Memory B cell (primary cell): ENCODE measurements at regions not wholly inside any gene's neighbourhood (a gene's known extent, or its start where the extent isn't known, plus 50 kb on each side); places are given as distances from the start of the nearest gene placed in this dataset.
"Not testable (repeated sequence)": the region's sequence is repeated elsewhere in the genome, so short reads cannot be mapped to it uniquely, and the experiment has no call there.

Experiments
- ATAC-seq: fragments of 150-1000 bp; cut with Tn5 transposase; 2 replicates; pipeline ENCODE4 v1.10.0; 2021; ENCODE audit warnings: low read depth, mild to moderate bottlenecking, moderate library complexity
- DNase-seq, 2 donors: peaks; one replicate each; pipeline ENCODE4 v3.0.0; 2022; ENCODE audit warnings: low spot score in 2 of 2
- H3K27ac Mint-ChIP-seq: one replicate; pipeline ENCODE4 v1.8.0; 2022; ENCODE audit warnings: mild to moderate bottlenecking, moderate library complexity, mixed read lengths
- H3K27me3 Mint-ChIP-seq: one replicate; pipeline ENCODE4 v1.8.0; 2022; ENCODE audit warnings: mixed read lengths
- H3K36me3 Mint-ChIP-seq: one replicate; pipeline ENCODE4 v1.8.0; 2022; ENCODE audit warnings: mild to moderate bottlenecking, mixed read lengths
- H3K4me1 Mint-ChIP-seq: one replicate; pipeline ENCODE4 v1.8.0; 2022; ENCODE audit warnings: mixed read lengths
- H3K4me3 Mint-ChIP-seq: one replicate; pipeline ENCODE4 v1.8.0; 2022; ENCODE audit warnings: mild to moderate bottlenecking, moderate library complexity, mixed read lengths
- H3K9me3 Mint-ChIP-seq: one replicate; pipeline ENCODE4 v1.8.0; 2022; ENCODE audit warnings: mixed read lengths

GRCh38 chr14:87049950-87050349 is 943.0 kb downstream of the GALC start:
- Mint-ChIP-seq H3K27ac (no peak overlapping the region), H3K4me1 (no peaks in the 10 kb centered on the region)

DNA sequence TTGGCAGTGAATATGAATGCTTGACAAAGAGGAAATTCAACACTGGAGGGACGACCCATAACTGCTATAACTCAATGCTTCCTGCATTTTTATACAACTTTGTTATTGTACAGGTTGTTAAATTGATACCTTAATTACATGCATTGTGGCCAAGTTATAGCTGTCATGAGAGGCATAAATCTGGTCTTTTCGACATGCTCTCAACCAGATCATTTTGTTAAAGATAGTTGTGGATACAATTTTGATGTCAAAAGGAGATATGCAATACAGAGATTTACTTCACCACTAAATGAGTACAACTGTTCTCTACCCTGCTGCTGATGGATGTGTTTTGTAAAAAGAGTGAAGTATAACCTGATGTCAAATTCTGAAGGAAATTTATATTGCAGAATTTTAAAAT is 946.0 kb downstream of the GALC start:
- Mint-ChIP-seq H3K9me3 (peaks cover 2% of the 10 kb centered on the region), H3K4me3 (no peak overlapping the region), H3K27ac (no peak overlapping the region), H3K36me3 (no peaks in the 10 kb centered on the region), H3K4me1 (no peaks in the 10 kb centered on the region), H3K27me3 (no peaks in the 10 kb centered on the region)
- ATAC-seq = no peak
- no peak for DNase-seq

More at GRCh38 chr14:87049950-87050349, 943.0 kb downstream of the GALC start:
- Mint-ChIP-seq H3K4me3 (no peak overlapping the region), H3K36me3 (no peaks in the 10 kb centered on the region), H3K9me3 (peaks cover 2% of the 10 kb centered on the region), H3K27me3 (no peaks in the 10 kb centered on the region)
- DNase-seq (no peak), ATAC-seq (no peak)

- Mint-ChIP-seq H3K4me1 (no peaks in the 10 kb centered on the region), H3K9me3 (peaks cover 2% of the 10 kb centered on the region), H3K27ac (no peak overlapping the region), H3K36me3 (no peaks in the 10 kb centered on the region), H3K4me3 (no peak overlapping the region), H3K27me3 (no peaks in the 10 kb centered on the region)
- no peak for DNase-seq
- ATAC-seq = no peak
These were observed 947.0 kb downstream of the GALC start for GRCh38 chr14:87045956-87046355.

GRCh38 chr14:87045246-87045645 is 947.7 kb downstream of the GALC start:
- no peak overlapping the region for H3K27ac Mint-ChIP-seq
- DNase-seq (no peak), ATAC-seq (no peak)
- H3K4me3 Mint-ChIP-seq = no peak overlapping the region
- H3K27me3 Mint-ChIP-seq = no peaks in the 10 kb centered on the region
- H3K36me3 Mint-ChIP-seq = no peaks in the 10 kb centered on the region
- peaks cover 4% of the 10 kb centered on the region for H3K9me3 Mint-ChIP-seq
- no peaks in the 10 kb centered on the region for H3K4me1 Mint-ChIP-seq

DNA sequence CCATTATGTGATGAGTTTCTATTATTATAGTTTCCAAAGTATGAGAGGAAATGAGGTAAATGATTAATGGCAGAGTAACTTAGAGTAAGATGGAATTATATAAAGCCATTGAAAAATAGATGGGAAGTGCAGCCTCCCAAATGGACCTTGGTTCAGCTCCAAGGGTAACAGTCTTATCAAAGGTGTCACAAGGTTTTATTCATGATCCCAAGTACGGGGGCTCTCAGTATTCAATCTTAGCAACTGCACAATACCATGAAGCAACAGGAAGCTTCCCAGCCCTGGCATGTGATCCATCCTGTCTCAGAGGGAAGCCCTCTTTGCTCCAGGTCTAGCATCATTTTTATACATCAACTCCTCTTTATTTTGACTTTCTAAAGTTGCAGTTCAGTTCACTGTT is 948.2 kb downstream of the GALC start:
- no peaks in the 10 kb centered on the region for H3K4me1 Mint-ChIP-seq
- H3K27me3 Mint-ChIP-seq = no peaks in the 10 kb centered on the region
- no peaks in the 10 kb centered on the region for H3K36me3 Mint-ChIP-seq
- H3K27ac Mint-ChIP-seq = no peak overlapping the region
- no peak for DNase-seq
- H3K9me3 Mint-ChIP-seq = peaks cover 4% of the 10 kb centered on the region
- ATAC-seq = no peak
- no peak overlapping the region for H3K4me3 Mint-ChIP-seq

GRCh38 chr14:87043667-87044200 is 949.2 kb downstream of the GALC start:
- no peak for ATAC-seq

GRCh38 chr14:87042354-87042753 is 950.6 kb downstream of the GALC start:
- Mint-ChIP-seq H3K27ac (no peak overlapping the region), H3K27me3 (no peaks in the 10 kb centered on the region), H3K36me3 (no peaks in the 10 kb centered on the region), H3K9me3 (peaks cover 7% of the 10 kb centered on the region), H3K4me3 (no peak overlapping the region), H3K4me1 (no peaks in the 10 kb centered on the region)
- no peak for ATAC-seq
- no peak for DNase-seq

More at GRCh38 chr14:87043667-87044200, 949.2 kb downstream of the GALC start:
- Mint-ChIP-seq H3K27me3 (no peaks in the 10 kb centered on the region), H3K9me3 (peaks cover 4% of the 10 kb centered on the region), H3K4me1 (no peaks in the 10 kb centered on the region), H3K4me3 (no peak overlapping the region), H3K36me3 (no peaks in the 10 kb centered on the region), H3K27ac (no peak overlapping the region)
- no peak for DNase-seq

GRCh38 chr14:87041290-87042020 is 951.5 kb downstream of the GALC start:
- no peaks in the 10 kb centered on the region for H3K4me1 Mint-ChIP-seq
- DNase-seq (no peak), ATAC-seq (no peak)
- H3K27me3 Mint-ChIP-seq = no peaks in the 10 kb centered on the region
- no peak overlapping the region for H3K27ac Mint-ChIP-seq
- H3K36me3 Mint-ChIP-seq = no peaks in the 10 kb centered on the region
- peaks cover 7% of the 10 kb centered on the region for H3K9me3 Mint-ChIP-seq
- no peak overlapping the region for H3K4me3 Mint-ChIP-seq

- Mint-ChIP-seq H3K36me3 (no peaks in the 10 kb centered on the region), H3K4me3 (no peak overlapping the region), H3K9me3 (peaks cover 3% of the 10 kb centered on the region), H3K27me3 (no peaks in the 10 kb centered on the region), H3K27ac (no peak overlapping the region), H3K4me1 (no peaks in the 10 kb centered on the region)
- no peak for ATAC-seq
- DNase-seq = no peak
These were observed 958.3 kb downstream of the GALC start for GRCh38 chr14:87034680-87035079.

DNA sequence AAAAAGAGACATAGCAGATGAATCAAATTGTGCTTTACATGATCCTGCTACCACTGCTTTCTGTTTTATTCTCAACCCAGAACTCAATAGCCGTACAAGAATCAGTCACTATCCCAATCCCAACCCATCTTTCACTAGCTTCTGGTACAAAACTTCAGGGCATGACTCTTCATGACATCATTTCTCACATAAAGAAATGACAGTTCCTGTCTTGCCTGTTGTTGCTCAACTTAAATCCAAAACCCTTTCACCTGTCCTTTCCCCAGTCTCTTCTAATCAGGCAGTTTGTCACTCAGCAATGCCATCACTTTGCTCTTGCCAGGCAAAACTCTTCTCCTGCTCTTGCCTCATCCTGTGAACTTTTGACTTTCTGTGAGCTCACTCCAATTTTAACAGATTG is 962.8 kb downstream of the GALC start:
- ATAC-seq (no peak), DNase-seq (no peak)
- H3K27ac Mint-ChIP-seq = no peak overlapping the region
- H3K4me3 Mint-ChIP-seq = no peak overlapping the region
- H3K9me3 Mint-ChIP-seq = no peaks in the 10 kb centered on the region
- no peaks in the 10 kb centered on the region for H3K36me3 Mint-ChIP-seq
- no peaks in the 10 kb centered on the region for H3K27me3 Mint-ChIP-seq
- no peaks in the 10 kb centered on the region for H3K4me1 Mint-ChIP-seq

DNA sequence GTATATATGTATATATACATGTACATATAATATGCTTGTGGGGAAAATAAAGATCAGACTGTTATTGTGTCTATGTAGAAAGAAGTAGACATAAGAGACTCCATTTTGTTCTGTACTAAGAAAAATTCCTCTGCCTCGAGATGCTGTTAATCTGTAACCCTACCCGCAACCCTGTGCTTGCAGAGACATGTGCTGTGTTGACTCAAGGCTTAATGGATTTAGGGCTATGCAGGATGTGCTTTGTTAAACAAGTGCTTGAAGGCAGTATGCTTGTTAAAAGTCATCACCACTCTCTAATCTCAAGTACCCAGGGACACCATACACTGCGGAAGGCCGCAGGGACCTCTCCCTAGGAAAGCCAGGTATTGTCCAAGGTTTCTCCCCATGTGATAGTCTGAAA is 972.9 kb downstream of the GALC start:
- not testable (repeated sequence) for DNase-seq, H3K27me3 Mint-ChIP-seq, H3K36me3 Mint-ChIP-seq, H3K9me3 Mint-ChIP-seq, ATAC-seq, H3K4me3 Mint-ChIP-seq, H3K27ac Mint-ChIP-seq, H3K4me1 Mint-ChIP-seq

GRCh38 chr14:87018294-87018693 is 974.7 kb downstream of the GALC start:
- Mint-ChIP-seq H3K27me3 (no peaks in the 10 kb centered on the region), H3K27ac (no peak overlapping the region), H3K36me3 (no peaks in the 10 kb centered on the region), H3K4me3 (no peak overlapping the region), H3K9me3 (peaks cover 3% of the 10 kb centered on the region), H3K4me1 (no peaks in the 10 kb centered on the region)
- ATAC-seq (no peak), DNase-seq (no peak)

- no peaks in the 10 kb centered on the region for H3K4me1 Mint-ChIP-seq
- no peak for DNase-seq
- no peak overlapping the region for H3K4me3 Mint-ChIP-seq
- no peaks in the 10 kb centered on the region for H3K27me3 Mint-ChIP-seq
- ATAC-seq = no peak
- peaks cover 3% of the 10 kb centered on the region for H3K9me3 Mint-ChIP-seq
- no peak overlapping the region for H3K27ac Mint-ChIP-seq
- H3K36me3 Mint-ChIP-seq = no peaks in the 10 kb centered on the region
These were observed 975.6 kb downstream of the GALC start for GRCh38 chr14:87017335-87017734.

GRCh38 chr14:87014856-87015255 is 978.1 kb downstream of the GALC start:
- ATAC-seq = no peak
- DNase-seq = no peak
- Mint-ChIP-seq H3K36me3 (no peaks in the 10 kb centered on the region), H3K4me1 (no peaks in the 10 kb centered on the region), H3K9me3 (peaks cover 1% of the 10 kb centered on the region), H3K27me3 (no peaks in the 10 kb centered on the region), H3K27ac (no peak overlapping the region), H3K4me3 (no peak overlapping the region)

DNA sequence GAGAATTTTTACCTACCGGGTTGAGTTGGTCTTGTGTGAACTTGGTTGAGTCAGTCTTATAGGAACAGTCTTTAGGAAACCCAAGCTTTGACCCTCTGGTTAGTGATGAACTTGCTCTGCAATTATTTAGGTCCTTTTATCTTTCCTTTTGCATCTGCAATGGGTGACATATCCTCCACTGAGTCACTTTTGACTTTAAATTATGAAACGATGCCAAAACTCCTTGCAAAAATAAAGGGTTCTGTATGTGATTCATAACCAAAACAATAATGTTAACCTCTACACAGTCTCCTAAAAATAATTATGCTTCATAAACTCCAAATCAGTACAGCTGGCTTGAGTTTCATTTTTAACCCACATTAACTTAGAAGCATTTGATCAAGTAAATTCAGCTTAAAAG is 979.4 kb downstream of the GALC start:
- ATAC-seq = no peak
- H3K9me3 Mint-ChIP-seq = peaks cover 1% of the 10 kb centered on the region
- H3K4me3 Mint-ChIP-seq = no peak overlapping the region
- H3K36me3 Mint-ChIP-seq = no peaks in the 10 kb centered on the region
- no peak overlapping the region for H3K27ac Mint-ChIP-seq
- no peak for DNase-seq
- H3K27me3 Mint-ChIP-seq = no peaks in the 10 kb centered on the region
- H3K4me1 Mint-ChIP-seq = no peaks in the 10 kb centered on the region
